Parathyroid adenoma (tissue), 2 donors: ENCODE measurements at regions not wholly inside any gene's neighbourhood (a gene's known extent, or its start where the extent isn't known, plus 50 kb on each side); places are given as distances from the start of the nearest gene placed in this dataset.

Experiments used
- H2AFZ ChIP-seq: fragments of 300-600 bp; sonication (generic); one replicate; pipeline ENCODE4 v1.7.0; 2017; ENCODE audit warnings: antibody characterized with exemption, mild to moderate bottlenecking
- H3K27ac ChIP-seq: fragments of 300-600 bp; sonication (generic); one replicate; pipeline ENCODE4 v1.7.0; 2017
- H3K27me3 ChIP-seq: fragments of 300-600 bp; sonication (generic); one replicate; pipeline ENCODE4 v1.7.0; 2017; ENCODE audit warnings: low read length; ENCODE audit not compliant: control insufficient read depth, insufficient read depth
- H3K36me3 ChIP-seq: fragments of 300-600 bp; sonication (generic); one replicate; pipeline ENCODE4 v1.7.0; 2017; ENCODE audit warnings: low read length; ENCODE audit not compliant: control insufficient read depth, insufficient read depth
- H3K4me1 ChIP-seq: fragments of 300-600 bp; sonication (generic); one replicate; pipeline ENCODE4 v1.7.0; 2017; ENCODE audit warnings: control low read depth
- H3K4me2 ChIP-seq: fragments of 300-600 bp; sonication (generic); one replicate; pipeline ENCODE4 v1.7.0; 2017; ENCODE audit warnings: low read length
- H3K4me3 ChIP-seq: fragments of 300-600 bp; sonication (generic); one replicate; pipeline ENCODE4 v1.7.0; 2017; ENCODE audit warnings: low read depth, low read length
- H3K79me2 ChIP-seq: fragments of 300-600 bp; sonication (generic); one replicate; pipeline ENCODE4 v1.7.0; 2017; ENCODE audit warnings: control low read depth
- H3K9ac ChIP-seq: fragments of 300-600 bp; sonication (generic); one replicate; pipeline ENCODE4 v1.7.0; 2017; ENCODE audit warnings: mild to moderate bottlenecking
- H3K9me3 ChIP-seq: fragments of 300-600 bp; sonication (generic); one replicate; pipeline ENCODE4 v1.7.0; 2017; ENCODE audit warnings: low read length; ENCODE audit not compliant: control insufficient read depth
- CTCF ChIP-seq: fragments of 300-600 bp; sonication (generic); IDR thresholded peaks from one replicate; pipeline ENCODE4 v1.7.0; 2017; ENCODE audit warnings: antibody characterized with exemption, mild to moderate bottlenecking
- donor health status: primary hyperparathyroidism.

- H3K4me3 ChIP-seq, result no peak overlapping the region
- H3K4me2 ChIP-seq, result no peak overlapping the region
- no peak for TF ChIP-seq CTCF
- H2AFZ ChIP-seq, result no peak overlapping the region
- no peaks in the 10 kb centered on the region for H3K36me3 ChIP-seq
- H3K27ac ChIP-seq, result no peak overlapping the region
- H3K4me1 ChIP-seq, result no peaks in the 10 kb centered on the region
- no peaks in the 10 kb centered on the region for H3K9me3 ChIP-seq
- no peak overlapping the region for H3K9ac ChIP-seq
- no peaks in the 10 kb centered on the region for H3K79me2 ChIP-seq
- no peaks in the 10 kb centered on the region for H3K27me3 ChIP-seq
These were observed 174.2 kb downstream of the MID1IP1 start for GRCh38 chrX:38975368-38975942.

- no peak overlapping the region for H2AFZ ChIP-seq
- H3K9ac ChIP-seq, result no peak overlapping the region
- no peaks in the 10 kb centered on the region for H3K27me3 ChIP-seq
- H3K4me3 ChIP-seq, result no peak overlapping the region
- TF ChIP-seq CTCF, result no peak
- H3K4me2 ChIP-seq, result no peak overlapping the region
- no peaks in the 10 kb centered on the region for H3K79me2 ChIP-seq
- H3K4me1 ChIP-seq, result no peaks in the 10 kb centered on the region
- no peak overlapping the region for H3K27ac ChIP-seq
- no peaks in the 10 kb centered on the region for H3K9me3 ChIP-seq
- no peaks in the 10 kb centered on the region for H3K36me3 ChIP-seq
These were observed 181.1 kb downstream of the MID1IP1 start for GRCh38 chrX:38982370-38982769.

GRCh38 chrX:38982843-38983242 lies 181.6 kb downstream of the MID1IP1 start:
- H3K79me2 ChIP-seq, result no peaks in the 10 kb centered on the region
- H3K4me3 ChIP-seq, result no peak overlapping the region
- no peak overlapping the region for H3K27ac ChIP-seq
- H3K9me3 ChIP-seq, result no peaks in the 10 kb centered on the region
- H3K27me3 ChIP-seq, result no peaks in the 10 kb centered on the region
- no peaks in the 10 kb centered on the region for H3K4me1 ChIP-seq
- H2AFZ ChIP-seq, result no peak overlapping the region
- H3K36me3 ChIP-seq, result no peaks in the 10 kb centered on the region
- no peak overlapping the region for H3K4me2 ChIP-seq
- no peak overlapping the region for H3K9ac ChIP-seq
- no peak for TF ChIP-seq CTCF

GRCh38 chrX:38985375-38985774 lies 184.1 kb downstream of the MID1IP1 start:
- no peak overlapping the region for H3K4me3 ChIP-seq
- no peak overlapping the region for H2AFZ ChIP-seq
- no peak overlapping the region for H3K9ac ChIP-seq
- no peak overlapping the region for H3K27ac ChIP-seq
- H3K79me2 ChIP-seq, result no peaks in the 10 kb centered on the region
- H3K27me3 ChIP-seq, result no peaks in the 10 kb centered on the region
- H3K9me3 ChIP-seq, result no peaks in the 10 kb centered on the region
- H3K36me3 ChIP-seq, result no peaks in the 10 kb centered on the region
- H3K4me2 ChIP-seq, result no peak overlapping the region
- TF ChIP-seq CTCF, result no peak
- H3K4me1 ChIP-seq, result no peaks in the 10 kb centered on the region

GRCh38 chrX:38985945-38986344 lies 184.7 kb downstream of the MID1IP1 start:
- no peaks in the 10 kb centered on the region for H3K27me3 ChIP-seq
- no peak overlapping the region for H3K4me3 ChIP-seq
- no peak overlapping the region for H3K9ac ChIP-seq
- H3K79me2 ChIP-seq, result no peaks in the 10 kb centered on the region
- H2AFZ ChIP-seq, result no peak overlapping the region
- H3K36me3 ChIP-seq, result no peaks in the 10 kb centered on the region
- no peak for TF ChIP-seq CTCF
- H3K27ac ChIP-seq, result no peak overlapping the region
- H3K9me3 ChIP-seq, result no peaks in the 10 kb centered on the region
- H3K4me2 ChIP-seq, result no peak overlapping the region
- H3K4me1 ChIP-seq, result no peaks in the 10 kb centered on the region
